GM21390 (cell line): ENCODE measurements at regions not wholly inside any gene's neighbourhood (a gene's known extent, or its start where the extent isn't known, plus 50 kb on each side); places are given as distances from the start of the nearest gene placed in this dataset.

Experiments used
- ATAC-seq: cut with Tn5 transposase; IDR thresholded peaks from one replicate; pipeline ENCODE4 v1.9.1; 2021; ENCODE audit not compliant: unreplicated experiment

DNA sequence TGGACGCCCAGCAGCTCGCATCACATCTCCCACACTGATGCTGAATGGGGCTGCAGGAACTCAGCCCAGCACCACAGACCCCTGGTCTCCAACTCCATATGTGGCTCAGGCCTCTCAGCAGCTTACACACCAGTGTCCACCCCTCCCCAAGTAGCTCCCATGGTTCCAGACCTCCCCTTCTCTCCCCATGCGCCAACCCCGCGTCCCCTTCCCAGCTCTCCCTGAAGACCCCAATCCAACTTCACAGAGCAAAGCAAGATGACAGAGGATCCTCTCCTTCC is 188.9 kb downstream of the SH3BP4 start:
- no peak for ATAC-seq

DNA sequence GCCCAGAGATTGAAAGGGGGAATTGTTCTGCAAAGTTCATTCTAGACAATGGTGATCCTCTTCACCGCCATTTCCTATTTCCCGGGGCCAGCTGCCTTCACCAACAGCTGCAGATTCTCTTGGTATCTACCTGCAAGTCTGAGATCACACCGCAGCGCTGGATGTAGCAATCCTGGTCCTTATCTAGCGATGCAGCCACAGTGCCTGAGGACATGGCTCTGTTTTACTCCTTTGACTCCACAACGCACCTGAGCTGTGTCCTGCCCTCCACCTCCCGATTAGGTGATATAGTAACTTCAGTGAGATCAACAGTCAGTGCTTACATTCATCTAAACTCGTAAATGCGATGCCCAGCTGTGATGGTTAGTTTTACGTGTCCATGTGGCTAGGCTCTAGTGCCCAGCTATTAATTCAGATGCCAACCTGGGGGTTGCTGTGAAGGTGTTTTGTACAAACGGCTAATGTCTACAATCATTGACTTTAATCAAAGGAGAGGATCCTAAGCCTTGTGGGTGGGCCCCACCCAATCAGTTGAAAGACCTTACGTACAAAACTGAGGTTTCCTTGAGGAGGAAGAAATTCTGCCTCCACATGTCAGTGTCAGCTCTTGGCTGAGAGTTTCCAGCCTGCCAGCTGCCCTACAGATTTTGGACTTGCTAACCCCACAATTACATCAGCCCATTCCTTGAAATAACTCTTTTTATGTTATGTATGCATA is 189.8 kb downstream of the SH3BP4 start:
- ATAC-seq, result no peak

- no peak for ATAC-seq
Measured at GRCh38 chr2:235142601-235143000, 190.8 kb downstream of the SH3BP4 start.

DNA sequence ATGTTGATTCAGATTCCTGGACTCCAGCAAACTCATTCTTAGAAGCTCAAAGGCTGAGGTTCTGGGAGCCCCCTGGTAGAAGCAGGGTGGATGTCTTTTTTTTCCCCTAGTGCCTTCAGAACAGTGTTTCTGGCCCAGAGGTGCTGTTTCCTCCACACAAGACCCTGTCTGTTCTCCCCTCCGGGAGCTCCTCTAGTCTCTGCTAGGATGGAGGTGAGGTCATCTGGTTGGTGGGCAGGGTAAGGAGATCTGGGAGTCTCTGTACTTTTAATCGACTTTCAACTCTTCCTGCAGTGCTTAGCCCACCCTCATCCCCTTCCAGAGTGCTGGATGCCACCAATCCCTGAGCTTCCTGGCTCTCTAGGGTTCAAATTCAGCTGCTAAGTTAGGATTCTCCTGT is 192.0 kb downstream of the SH3BP4 start:
- ATAC-seq, result no peak

DNA sequence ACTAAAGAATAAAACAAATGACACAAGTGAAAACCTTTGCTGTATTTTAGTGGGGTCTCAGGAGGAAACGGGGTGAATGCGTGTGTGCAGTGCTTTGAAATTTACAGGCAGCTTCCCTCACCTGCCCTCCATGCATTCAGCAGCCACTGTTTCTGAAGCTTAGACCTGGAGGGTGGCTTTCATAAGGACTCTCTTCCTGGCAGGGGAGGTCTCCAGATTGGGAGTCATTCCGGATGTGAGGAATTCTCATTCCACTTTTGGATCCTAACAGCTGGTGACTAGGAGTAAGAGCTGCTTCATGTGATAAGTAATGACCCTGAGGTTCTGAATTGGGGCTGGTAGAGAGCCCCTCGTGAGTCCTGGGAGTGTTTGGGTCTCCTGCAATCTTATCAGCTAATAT is 192.5 kb downstream of the SH3BP4 start:
- no peak for ATAC-seq

- no peak for ATAC-seq
Measured at GRCh38 chr2:235146206-235146605, 194.4 kb downstream of the SH3BP4 start.

DNA sequence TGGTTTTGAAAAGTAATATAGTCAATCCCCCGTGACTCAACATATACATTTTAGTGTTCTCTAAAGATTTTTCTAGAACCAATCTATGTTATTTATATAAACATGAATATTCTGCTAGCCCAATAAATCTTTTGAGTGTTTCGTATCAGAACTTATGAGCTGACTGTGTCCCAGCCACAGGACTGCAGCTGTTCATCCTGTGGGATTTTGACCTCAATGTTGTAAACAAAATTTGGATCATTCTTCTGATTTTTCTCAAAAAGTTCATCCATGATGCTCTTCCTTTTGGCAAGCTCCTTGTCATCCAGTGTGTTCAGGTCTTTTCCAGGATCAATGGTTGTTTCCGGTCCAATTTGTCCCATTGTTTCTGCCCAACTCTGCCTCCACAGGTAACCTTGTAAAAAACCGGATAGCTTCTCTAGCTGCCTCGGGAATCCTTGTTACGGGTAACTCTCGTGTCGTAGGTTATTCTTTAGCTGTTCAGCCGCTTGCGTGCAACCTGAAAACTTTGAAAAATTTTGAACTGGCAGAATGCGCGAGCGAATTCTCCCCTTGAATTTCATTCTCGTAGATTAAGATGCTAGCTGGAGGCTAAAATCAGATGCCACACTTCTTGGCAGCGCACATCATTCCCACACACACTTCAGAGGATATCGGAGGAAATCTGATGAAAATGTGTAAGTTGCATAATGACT is 195.2 kb downstream of the SH3BP4 start:
- no peak for ATAC-seq

GRCh38 chr2:235148201-235149170 is 196.7 kb downstream of the SH3BP4 start:
- no peak for ATAC-seq

GRCh38 chr2:235149240-235149659 is 197.4 kb downstream of the SH3BP4 start:
- no peak for ATAC-seq

DNA sequence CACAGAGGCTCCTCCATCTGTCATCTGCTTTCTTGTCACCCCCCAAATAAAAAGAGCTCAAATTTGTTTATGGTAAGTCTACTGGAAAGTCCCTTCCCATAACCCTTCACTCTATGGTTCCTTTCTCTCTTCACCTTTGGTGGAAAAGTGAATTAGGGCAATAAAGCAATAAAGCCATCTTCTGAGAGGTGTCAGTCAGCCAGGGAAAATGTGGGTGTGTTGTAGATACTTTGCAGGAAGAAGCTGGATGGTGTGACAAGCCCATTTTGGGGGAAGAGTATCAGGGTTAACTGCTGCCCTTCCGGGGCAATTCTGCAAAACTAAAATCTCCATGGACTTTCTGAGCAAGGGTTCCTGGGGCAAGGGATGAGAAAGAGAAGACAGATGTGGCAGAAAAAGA is 197.9 kb downstream of the SH3BP4 start:
- no peak for ATAC-seq

DNA sequence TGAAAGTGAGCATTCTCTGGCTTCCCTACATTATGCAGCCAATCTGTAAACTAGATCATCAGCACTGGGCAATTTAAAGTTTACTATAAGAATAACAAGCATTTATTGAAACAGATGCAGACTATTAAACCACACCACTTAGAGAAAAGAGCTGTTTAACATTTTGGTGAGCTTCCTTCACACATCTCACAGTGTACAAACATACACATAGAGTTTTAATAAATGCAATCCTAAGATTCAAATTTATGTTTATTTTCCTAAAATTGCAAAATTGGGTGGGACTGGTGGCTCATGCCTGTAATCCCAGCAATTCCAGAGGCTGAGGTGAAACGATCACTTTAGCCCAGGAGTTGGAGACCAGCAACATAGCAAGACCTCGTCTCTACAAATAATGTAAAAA is 199.3 kb downstream of the SH3BP4 start:
- no peak for ATAC-seq

DNA sequence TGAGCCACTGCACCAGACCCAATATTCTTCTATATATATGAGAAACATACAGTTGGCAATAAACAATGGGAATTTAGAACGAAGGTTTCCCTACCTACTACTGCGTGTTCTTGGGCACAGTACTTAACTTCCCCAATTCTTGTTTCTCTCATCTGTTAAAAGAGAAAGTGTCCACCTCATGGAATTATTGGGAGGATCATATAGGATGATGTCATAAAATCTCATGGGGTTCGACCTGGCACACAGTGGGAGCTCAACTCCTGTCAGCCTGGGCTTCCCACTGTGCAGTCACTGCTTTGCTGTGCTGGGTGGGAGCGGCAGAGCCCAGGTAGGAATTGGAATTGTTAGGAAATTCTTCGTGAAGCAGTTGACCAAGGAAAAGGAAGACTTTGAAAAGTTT is 203.3 kb downstream of the SH3BP4 start:
- ATAC-seq, result no peak

DNA sequence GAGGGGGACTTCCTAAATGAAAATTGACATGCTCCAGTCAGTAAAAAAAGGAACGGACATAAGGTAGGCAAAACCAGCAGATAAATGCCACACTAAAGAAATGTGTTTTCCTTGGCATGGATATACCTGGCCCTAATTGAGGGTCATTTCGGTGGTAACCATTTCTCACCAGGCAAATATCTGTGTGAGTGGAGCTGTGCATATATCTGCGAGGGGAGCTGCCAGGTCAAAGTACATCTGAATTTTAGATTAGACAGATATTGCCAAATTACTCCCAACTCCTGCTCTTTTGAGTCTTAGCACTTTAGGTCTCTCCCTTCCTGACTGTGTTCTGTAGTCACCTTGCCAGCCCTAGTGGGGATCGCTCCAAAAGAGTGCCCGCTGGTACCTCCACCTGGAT is 204.2 kb downstream of the SH3BP4 start:
- ATAC-seq, result no peak

DNA sequence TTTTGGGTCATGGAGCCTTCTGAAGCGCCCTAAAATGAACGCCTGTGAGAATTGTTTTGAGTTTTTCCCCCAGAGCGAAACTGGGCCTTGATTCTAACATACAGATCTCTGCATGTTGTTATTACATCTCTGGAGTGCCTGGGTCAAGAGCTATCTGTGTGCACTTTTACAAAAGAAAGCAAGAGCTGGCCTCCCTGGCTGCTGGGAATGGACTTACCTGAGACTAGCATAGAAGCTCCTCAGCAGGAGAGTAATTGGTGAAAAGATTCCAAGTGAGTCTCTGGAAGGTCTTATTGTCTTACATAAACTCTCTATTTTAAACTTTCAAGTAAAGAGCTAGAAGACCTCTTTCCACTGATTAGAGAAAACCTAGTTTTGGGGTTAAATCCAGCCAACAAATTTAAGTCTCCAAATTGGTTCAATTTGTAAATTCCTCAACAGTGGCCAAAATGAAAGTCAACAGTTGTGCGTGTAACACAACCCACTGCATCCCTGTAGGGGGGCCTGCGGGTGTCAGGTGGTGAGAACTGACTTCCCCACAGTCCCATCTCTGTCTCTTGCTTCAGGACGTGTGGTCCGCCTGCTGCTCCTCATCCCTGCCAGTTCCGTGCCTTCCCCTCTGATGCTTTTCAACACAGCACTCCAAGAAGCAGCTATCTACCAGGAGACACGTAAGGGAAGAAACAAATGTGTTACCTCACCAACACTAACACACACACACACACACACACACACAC is 206.1 kb downstream of the SH3BP4 start:
- ATAC-seq, result no peak

DNA sequence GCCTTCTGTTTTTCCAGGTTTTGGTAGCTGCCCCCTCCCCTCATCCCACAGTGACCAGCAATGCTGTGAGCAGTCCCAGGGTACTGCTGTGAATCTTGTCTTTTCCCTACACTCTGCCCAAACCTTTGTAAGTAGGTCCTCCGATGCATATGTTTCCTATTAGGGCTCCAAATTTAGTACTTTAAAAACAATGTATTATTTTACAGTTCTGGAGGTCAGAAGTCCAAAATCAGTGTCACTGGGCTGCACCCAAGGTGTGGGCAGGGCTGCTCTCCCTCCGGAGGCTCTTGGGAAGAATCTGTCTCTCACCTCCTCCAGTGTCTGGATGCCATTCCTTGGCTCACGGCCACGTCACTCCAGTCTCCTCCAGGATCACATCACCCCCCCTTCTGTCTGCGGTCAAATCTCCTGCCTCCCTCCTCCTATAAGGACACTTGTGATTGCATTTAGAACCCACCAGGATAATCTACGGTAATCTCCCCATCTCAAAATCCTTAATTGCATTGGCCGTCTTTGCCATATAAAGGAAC is 208.5 kb downstream of the SH3BP4 start:
- no peak for ATAC-seq

GRCh38 chr2:235161565-235161964 is 209.7 kb downstream of the SH3BP4 start:
- no peak for ATAC-seq

DNA sequence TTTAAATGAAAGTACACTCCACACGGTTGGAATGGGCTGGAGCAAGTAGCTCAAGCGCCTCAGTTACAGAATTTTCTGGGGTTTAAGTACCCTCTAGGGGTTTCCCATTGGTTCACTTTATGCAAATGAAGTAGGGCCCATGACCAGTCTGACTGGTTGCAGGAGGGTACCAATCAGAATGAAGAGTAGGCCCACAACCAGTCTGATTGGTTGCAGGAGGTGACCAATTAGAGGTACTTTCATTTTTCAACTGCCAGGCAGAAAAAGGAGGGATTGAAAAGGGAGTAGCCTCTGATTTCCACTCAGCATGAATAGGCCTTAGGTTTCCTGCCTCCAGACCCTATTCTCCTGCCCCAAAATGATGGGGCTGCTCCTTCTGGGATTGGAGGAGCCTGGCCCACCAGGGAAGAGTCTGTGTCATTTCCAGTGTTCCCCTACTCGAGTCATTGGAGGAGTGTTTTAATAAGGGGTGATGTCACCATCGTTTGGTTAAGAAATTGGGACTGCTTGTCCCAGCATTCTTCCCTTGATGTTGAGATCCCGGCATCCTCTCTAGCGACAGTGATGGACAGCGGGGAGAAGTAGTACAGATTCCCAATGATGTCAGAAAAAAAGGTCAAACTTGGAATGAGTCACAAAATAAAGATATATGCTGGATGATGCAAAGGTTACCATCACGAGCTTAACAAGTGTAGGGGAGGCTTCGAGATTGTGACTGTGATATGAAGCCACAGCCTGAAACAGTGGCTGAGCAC is 210.4 kb downstream of the SH3BP4 start:
- no peak for ATAC-seq

DNA sequence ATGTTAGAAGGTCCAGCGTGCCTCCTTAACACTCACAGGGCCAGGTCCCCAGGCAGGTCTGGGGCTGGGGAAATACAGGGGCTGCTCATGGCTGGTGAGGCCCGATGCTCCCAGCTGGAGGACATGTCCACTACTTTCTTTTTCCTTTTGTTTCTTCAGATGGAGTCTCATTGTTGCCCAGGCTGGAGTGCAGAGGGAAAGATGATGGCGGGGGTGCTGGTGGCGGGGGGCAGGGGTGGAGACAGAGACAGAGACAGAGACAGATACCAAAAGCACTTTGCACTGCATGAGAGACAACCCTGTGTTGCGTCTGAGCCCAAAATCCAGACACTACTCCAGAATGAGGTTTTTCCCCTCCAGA is 211.0 kb downstream of the SH3BP4 start:
- ATAC-seq, result no peak

DNA sequence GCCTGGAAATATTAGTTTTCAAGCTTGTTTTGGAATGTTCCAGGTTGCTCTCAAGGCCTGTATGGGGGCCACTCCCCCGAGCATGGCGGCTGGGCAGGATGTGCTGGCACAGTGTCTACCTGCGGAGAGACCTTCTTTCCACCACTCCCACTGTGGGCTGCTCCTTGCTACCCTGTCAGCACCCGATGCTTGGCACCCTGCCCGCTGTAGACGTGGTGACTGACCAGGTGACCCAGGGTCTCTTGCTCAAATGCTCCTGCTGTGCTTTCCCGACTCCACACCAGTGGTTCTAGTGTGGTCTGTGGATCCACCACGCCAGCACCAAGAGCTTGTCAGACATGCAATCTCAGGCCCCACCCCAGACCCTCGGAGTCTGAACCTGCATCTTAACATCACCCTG is 213.3 kb downstream of the SH3BP4 start:
- ATAC-seq, result no peak

- no peak for ATAC-seq
Measured at GRCh38 chr2:235165631-235166030, 213.8 kb downstream of the SH3BP4 start.
